GM18870 (cell line): ENCODE measurements at regions not wholly inside any gene's neighbourhood (a gene's known extent, or its start where the extent isn't known, plus 50 kb on each side); places are given as distances from the start of the nearest gene placed in this dataset.
"Not testable (repeated sequence)": the region's sequence is repeated elsewhere in the genome, so short reads cannot be mapped to it uniquely, and the experiment has no call there.

Source experiments
- ATAC-seq: cut with Tn5 transposase; IDR thresholded peaks from one replicate; pipeline ENCODE4 v1.9.1; 2021; ENCODE audit warnings: moderate library complexity; ENCODE audit not compliant: unreplicated experiment

DNA sequence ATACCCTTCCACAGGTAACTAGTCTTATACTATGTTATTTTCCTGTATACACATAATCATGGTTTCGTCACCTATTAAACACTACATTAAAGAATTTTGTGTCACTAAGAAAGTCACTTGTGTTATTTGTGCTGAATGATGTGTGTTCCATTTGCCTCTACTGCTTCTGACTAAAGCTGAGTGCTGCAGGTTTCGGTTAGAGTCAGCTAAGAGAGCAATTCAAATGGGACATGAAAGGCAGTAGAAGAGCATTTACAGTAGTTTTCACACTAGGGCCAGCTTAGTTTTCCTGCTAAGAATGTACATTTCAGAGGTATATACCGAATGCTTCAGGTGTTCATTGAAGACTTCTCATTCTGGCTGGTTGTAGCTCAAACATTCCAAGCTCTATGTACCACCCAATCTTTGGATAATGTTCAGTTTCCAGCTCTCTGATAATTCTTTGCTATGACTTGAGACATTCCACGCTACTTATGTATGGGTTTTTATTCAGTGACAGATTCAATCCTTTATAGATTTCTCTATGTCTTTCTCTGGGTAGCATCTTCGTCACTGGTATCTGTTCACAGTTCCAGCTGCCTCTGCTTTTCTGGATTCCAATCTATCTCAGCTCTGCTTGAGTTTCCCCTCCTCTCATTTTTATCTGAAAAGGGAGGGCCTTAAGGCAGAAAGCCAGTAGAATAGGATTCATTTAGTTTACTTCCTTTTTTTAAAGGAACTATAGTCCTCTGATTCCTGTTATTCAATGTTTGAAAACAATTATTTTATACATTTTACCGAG, 164.4 kb downstream of the CXXC4 start:
- ATAC-seq: no peak

DNA sequence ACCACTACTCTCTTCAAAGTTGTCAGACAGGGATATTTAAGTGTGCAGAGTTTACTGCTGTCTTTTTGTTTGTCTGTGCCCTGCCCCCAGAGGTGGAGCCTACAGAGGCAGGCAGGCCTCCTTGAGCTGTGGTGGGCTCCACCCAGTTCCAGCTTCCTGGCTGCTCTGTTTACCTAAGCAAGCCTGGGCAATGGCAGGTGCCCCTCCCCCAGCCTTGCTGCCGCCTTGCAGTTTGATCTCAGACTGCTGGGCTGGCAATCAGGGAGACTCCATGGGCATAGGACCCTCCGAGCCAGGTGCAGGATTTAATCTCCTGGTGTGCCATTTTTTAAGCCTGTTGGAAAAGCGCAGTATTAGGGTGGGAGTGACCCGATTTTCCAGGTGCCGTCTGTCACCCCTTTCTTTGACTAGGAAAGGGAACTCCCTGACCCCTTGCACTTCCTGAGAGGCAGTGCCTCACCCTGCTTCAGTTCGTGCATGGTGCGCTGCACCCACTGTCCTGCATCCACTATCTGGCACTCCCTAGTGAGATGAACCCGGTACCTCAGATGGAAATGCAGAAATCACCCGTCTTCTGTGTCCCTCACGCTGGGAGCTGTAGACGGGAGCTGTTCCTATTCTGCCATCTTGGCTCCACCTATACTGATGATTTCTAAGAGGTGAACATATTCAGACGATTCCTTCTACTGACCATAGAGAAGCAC, 167.6 kb downstream of the CXXC4 start:
- not testable (repeated sequence) for ATAC-seq

DNA sequence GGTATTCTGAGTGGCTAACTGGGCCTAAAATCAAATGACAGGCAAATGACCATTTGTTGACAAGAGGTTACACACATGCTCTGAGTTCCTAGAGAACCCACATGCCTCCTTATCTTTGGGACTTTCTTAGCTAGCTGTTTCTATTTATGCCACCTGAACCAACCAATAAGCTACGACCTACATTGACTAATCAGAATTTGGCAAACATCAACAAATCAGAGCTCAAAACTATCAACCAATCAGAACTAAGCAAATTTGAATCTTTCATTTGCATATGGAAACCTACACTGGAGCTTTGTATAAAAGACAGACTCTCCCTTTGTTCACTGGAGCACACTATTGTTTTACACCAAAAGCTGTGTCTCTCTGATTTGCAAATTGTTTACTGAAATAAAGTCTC, 192.0 kb downstream of the CXXC4 start:
- no peak for ATAC-seq

DNA sequence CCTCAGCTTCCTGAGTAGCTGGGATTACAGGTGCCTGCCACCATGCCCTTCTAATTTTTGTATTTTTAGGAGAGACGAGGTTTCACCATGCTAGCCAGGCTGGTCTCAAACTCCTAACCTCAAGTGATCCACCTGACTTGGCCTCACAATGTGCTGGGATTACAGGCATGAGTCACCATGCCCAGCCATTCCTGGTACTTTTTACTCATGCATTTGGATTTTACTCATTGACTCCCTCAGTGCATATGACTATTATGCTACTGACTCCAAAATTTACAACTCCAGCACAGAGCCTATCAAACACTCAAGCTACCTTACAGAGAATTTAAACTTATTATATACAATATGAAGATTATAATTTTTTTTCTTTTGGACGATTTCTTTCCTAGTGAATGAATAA, 199.9 kb downstream of the CXXC4 start:
- no peak for ATAC-seq

DNA sequence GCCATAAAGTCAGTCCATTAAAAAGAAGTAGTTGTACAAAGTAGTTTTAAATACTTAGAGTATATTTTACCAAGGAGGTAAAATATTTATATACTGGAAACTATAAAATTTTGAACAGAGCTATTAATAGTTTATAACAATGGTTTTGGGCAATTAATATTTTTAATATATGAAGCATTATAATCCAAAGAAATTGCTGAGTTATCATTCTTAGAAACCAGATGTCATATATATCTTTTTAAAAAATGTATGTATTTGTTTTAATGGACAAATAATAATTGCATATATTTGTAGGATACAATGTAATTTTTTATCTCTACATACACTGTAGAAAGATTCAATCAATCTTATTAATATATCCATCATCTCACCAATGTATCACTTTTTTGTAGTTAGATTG, 207.8 kb downstream of the CXXC4 start:
- no peak for ATAC-seq

DNA sequence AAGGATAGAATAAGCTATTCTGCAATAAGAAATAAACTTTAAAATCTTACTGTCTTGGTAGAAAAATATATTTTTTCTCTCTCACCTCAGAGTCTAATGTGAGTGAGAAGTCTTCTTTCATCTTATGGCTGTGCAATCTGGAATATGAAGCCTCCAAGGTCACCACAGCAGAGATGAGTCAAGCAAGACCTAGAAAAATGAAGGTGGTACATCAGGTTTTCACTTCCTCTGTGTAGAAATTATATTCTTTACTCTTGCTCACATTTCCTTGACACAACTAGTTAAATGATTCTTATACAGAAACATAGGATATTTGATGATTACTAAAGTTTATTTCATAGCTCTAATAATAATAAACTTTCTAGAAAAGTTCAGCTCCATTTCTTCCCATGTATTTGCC, 211.4 kb downstream of the CXXC4 start:
- ATAC-seq: no peak

DNA sequence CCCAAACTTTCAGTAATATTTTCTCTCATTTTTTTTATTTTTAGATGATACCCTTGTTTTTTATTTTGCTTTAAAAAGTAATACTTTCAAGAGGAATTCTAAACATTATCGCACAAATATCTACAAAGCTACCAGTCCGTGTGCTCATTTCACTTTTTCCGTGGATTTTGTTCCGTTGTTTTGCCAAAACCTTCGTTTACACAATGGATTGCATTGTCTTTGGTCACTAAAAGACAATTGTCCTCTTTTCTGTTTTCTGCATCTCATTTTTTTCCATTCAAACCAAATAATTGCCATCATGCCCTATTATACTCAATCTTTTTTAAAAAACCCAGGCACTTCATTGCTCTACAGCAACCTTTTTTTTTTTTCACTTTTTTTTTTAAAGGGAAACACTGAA, 214.9 kb downstream of the CXXC4 start:
- ATAC-seq: no peak

DNA sequence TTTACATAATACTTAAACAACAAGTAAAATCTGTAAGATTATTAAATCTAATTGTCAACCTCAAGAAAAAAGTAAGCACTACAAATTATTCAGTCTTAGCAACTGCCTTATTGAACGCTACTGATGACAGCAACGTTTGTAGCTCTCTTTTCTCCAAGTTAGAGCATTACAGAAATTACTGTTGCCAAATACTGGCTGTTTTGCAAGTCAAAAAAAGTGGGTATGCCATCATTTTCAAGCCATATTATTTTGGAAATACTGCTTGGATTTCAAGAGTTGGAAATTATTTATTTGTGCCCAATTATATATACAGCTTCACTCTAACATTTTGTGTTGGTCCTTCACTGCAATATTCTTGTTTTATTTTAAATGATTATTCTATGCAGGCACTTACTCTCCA, 221.7 kb downstream of the CXXC4 start:
- no peak for ATAC-seq

DNA sequence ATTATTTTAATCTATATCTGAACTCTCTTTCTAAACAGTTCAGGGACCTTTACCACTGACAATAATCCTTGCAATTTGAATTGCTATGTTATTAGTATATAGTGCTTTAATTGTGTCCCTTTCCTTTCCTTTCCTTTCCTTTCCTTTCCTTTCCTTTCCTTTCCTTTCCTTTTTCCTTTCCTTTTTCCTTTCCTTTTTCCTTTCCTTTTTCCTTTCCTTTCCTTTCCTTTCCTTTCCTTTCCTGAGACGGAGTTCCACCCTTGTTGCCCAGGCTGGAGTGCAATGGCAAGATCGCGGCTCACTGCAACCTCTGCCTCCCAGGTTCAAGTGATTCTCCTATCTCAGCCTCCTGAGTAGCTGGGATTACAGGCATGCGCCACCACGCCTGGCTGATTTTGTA, 225.1 kb downstream of the CXXC4 start:
- ATAC-seq: not testable (repeated sequence)

DNA sequence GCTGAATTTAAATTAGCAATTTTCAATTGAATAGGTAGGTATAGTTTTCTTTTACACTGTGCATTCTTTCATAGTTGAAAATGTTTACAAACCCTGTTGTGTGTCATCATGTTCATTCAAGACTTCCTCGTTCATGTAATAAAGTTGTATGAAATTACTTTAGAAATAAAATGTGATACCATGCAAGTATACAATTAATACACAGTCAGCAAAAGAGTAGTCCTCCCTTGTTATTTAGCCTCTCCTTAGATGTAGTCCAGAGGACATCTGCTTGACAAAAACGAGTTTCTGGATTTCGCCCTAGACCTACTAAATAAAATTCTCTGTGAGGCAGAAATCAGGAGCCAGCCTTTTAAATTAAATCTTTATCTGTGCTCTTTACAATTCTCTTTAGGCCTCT, 231.6 kb downstream of the CXXC4 start:
- ATAC-seq: no peak

DNA sequence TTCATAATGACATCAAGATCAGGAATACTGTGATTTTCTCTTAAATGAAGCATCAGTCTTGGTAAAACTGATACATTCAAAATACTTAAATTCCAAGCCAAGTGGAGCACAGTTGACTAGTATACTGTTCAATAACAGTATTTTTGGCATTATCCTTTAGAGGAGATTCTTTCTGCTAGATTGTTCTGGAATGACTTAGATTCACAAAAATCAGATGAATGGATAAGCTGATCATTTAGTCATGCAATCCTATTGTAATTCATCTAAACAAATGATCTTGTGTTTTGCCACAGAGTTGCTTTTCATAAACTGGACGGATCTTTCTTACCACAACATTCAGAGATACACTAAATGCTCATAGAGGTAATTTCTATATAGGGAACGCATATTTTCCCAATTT, 232.0 kb downstream of the CXXC4 start:
- ATAC-seq: no peak

DNA sequence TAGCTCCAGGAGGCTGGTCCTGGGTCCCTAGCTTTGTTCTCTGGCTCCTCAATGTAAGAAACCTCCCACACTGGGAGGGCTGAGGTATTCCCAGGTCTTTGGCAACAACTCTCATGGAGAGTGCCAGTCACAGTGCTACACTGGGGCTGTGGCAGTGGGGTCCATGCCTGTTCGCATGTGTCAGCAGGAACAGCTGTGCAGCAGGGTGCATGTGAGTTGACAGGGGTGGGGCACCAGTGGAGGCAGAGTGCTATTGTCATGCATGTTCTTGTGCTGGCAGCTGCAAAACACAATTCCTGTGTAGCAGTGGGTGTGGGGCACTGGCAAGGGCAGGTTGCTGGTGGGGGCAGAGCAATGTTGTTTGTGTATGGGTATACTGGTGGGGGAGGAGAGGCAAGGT, 246.0 kb downstream of the CXXC4 start:
- no peak for ATAC-seq

DNA sequence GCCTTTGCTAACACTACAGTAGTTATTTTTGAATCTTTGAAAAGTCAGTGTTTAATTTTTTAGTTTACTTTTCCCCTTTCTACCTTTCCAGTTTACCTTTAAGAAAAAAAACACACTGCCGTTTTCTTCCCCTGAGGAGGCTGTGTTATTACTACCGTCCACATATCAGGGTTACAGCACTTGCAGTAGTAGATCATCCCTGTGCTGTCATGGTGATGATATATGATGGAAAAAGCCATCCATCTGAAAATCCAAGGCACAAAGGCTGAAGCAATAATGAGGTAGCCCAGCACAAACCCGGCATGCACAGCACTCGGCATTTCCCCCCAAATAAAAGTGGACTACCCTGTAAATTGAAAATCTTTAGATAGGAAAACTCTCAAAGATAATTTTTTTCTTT, 258.7 kb downstream of the CXXC4 start:
- ATAC-seq: no peak

DNA sequence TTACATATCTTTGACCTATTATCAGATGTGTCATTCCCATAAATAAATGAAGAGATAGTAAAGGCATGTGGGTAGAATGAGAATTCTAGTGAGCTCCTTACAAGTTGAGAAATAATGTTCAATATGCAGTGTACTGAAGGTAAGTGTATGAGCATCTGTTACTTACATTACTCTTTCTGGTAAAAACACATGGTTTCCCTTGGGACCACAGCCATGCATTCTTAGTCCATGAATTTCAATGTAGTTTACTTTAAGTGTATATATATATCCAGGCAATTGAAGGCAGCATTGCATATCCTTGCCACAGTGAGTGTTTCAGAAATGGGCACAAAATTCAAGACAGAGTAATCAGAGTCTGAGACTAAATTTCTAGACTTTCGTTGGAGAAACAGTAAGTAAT, 277.2 kb downstream of the CXXC4 start:
- no peak for ATAC-seq

DNA sequence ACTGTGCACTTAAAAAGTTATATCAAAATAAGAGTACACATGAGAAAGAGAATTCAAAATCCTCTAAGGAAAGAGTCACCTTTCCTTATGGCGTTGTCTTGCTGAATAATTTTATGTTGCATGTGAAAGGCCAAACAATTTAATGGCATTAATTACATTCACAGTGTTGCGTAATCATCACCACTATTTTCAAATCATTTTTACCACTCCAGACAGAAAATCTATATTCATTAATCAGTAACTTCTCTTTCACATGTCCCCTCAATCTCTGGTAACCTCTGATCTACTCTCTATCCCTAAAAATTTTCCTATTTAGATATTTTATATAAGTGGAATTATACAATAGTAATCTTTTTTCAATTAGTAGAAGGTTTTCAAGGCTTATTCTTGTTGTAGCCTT, 283.0 kb downstream of the CXXC4 start:
- ATAC-seq: no peak

DNA sequence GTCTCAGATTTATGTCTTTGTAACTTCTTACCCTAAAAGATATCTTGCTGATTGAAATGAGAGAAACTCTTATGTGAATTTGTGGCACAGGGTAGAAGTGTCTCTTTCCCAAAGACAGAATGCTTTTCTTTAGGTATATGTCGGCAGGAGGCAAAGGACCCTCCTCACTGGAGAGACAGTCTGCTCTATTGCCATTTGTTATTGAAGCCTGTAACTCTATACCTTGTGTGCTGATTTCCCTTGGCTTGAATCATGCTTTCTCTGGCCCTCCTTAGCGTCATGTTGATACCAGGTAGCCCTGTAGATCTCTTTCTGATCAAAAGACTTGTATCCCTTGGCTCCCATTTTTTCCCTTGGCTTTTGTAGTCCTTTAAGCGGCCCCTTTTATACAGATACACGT, 284.3 kb downstream of the CXXC4 start:
- ATAC-seq: no peak

DNA sequence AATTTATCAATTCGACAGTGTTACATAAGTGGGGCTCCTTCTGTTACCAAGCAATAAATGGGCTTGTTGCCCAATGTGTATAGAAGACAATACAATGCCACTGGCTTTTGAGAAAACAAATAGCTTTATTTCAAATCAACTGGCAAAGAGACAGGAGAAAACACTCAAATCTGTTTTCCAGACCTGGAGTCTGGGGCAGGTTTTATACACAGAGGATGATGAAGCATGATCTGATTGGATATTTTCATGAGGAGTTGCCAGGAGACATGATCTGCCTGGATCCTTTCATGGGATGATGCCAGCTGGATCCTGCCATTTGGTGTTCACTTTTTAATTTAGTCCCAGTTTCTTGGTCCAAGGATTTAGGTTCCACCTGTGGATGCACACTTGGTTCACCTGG, 287.9 kb downstream of the CXXC4 start:
- no peak for ATAC-seq

DNA sequence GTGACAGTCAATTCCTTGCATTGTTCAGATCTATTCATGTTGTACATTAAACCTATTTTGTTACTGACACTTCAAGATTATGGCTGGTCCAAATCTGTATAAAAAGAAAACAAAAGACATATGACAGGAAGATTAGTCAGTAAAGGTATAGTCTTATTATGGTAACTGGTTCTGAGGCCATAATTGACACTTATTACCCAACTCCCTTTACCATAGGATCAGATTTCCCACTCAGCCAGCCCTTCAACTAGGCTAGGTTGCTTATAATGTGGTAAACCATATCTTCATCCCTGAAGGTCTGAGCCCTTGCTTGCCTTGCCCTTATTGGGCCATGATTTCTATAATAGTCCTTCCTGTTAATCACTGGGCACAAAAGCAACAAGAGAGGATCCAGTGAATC, 289.6 kb downstream of the CXXC4 start:
- ATAC-seq: no peak

DNA sequence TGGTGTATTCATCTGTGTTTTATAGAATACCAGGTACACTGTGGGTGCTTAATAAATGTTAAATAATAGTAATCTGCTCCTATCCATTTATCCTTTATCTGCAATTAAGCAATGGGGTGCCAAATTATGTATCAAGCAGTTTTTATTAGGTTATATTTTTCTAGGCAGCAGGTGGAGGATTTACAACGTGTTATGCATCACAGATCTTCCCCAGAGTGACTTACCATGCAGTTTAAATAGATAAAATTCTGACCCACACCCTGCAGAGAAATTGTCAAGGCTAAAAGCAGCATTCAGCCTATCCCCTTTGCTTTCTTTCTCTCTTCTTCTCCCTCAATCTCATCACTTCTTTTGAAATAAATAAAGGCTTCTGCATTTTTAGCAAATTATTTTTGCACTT, 306.4 kb downstream of the CXXC4 start:
- no peak for ATAC-seq

DNA sequence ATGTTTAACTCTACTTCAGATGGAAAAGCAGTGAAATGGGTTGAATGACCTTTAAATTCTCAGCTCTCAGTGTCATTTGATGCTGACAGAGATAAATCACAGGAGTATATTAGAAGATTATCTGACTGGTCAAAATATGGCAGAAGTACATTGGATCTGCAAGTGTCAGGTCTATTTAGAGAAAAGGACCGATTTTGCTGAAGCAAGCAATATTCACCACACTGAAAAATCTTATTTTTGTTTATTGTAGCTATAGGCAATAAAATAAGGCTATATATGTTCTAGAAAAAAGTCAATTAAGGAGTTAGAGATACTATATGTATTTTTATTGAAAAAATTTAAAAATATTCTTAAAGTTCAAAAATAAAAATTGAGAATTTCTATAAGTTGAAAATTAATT, 325.3 kb downstream of the CXXC4 start:
- ATAC-seq: no peak

DNA sequence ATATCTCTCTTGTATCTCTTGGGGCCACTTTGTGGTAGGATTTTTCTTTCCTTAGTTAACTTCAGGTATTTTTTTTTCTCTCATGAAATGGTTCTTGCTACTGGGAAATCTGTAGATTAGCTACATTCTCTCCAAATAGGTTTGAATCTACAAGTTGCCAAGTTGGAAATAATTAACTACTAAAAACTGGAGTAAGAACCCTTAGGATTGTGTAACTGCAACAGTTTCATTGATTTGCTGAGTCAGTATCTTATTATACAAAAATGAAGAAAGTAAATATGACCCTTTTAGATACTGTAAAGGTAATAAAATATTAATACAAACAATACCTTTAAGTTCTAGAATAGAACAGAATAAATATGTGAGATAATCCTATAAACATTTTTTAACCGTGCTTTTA, 327.9 kb downstream of the CXXC4 start:
- ATAC-seq: no peak

DNA sequence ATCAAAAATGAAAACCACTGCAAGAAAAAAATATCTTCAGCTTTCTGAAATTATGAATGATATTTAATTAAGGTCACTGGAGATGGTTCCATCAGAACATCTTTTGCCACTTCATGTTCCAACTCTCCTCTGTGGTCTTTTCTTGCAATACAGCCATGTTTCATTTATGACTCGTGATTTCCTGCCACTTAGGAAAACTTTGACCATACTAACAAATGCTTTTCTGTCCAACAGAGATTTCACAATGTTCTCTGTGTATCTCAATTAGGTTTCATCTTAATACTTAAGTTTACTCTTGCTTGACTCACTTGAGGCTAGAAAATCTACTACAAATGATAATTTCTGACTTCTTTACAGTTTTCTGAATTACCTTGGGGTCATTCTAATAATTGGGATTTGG, 330.9 kb downstream of the CXXC4 start:
- ATAC-seq: no peak

DNA sequence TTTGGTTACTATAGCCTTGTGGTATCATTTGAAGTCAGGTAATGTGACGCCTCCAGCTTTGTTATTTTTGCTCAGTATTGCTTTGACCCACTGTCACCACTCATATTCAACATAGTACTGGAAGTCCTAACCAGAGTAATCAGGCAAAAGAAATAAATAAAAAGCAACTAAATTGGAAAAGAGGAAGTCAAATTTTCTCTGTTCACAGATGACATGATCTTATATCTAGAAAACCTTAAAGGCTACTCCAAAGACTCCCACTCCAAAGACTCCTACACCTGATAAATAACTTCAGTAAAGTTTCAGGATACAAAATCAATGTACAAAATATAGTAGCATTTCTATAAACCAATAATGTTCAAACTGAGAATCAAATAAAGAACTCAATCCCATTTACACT, 348.6 kb downstream of the CXXC4 start:
- no peak for ATAC-seq
